Activated CD4-positive, alpha-beta T cell treated with anti-CD3 and anti-CD28 coated beads, Interleukin-10, Interleukin-2, amounts not matched to agents 100 ng/mL and 50 ng/mL, durations not matched to agents 16 hours and 8 hours (primary cell): ENCODE measurements at regions not wholly inside any gene's neighbourhood (a gene's known extent, or its start where the extent isn't known, plus 50 kb on each side); places are given as distances from the start of the nearest gene placed in this dataset.

Experiments used
- DNase-seq: peaks from one replicate; pipeline ENCODE4 v3.0.0-alpha.2; 2020

- DNase-seq: no peak
These were observed 1392.0 kb upstream of the PRMT6 start for GRCh38 chr1:105664495-105664894.

- DNase-seq: no peak
These were observed 1378.1 kb upstream of the PRMT6 start for GRCh38 chr1:105678334-105678733.

GRCh38 chr1:105684714-105685113 lies 1371.8 kb upstream of the PRMT6 start:
- DNase-seq: no peak

GRCh38 chr1:105686026-105686425 lies 1370.4 kb upstream of the PRMT6 start:
- no peak for DNase-seq

GRCh38 chr1:105686874-105687690 lies 1369.4 kb upstream of the PRMT6 start:
- no peak for DNase-seq

- no peak for DNase-seq
These were observed 1355.8 kb upstream of the PRMT6 start for GRCh38 chr1:105700723-105701122.

GRCh38 chr1:105724286-105724685 lies 1332.2 kb upstream of the PRMT6 start:
- DNase-seq: no peak

GRCh38 chr1:105730701-105731100 lies 1325.8 kb upstream of the PRMT6 start:
- DNase-seq: no peak

GRCh38 chr1:105736349-105736748 lies 1320.1 kb upstream of the PRMT6 start:
- DNase-seq: no peak

- no peak for DNase-seq
These were observed 1276.7 kb upstream of the PRMT6 start for GRCh38 chr1:105779727-105780126.

GRCh38 chr1:105785021-105785420 lies 1271.5 kb upstream of the PRMT6 start:
- no peak for DNase-seq

GRCh38 chr1:105793536-105794146 lies 1262.8 kb upstream of the PRMT6 start:
- DNase-seq: peak; percentile 30

- DNase-seq: no peak
These were observed 1260.7 kb upstream of the PRMT6 start for GRCh38 chr1:105795741-105796140.

- DNase-seq: no peak
These were observed 1225.8 kb upstream of the PRMT6 start for GRCh38 chr1:105830571-105831146.

GRCh38 chr1:105838071-105838470 lies 1218.4 kb upstream of the PRMT6 start:
- no peak for DNase-seq

- no peak for DNase-seq
These were observed 1190.9 kb upstream of the PRMT6 start for GRCh38 chr1:105865546-105865945.

- no peak for DNase-seq
These were observed 1183.7 kb upstream of the PRMT6 start for GRCh38 chr1:105872817-105873216.

GRCh38 chr1:105874621-105875020 lies 1181.9 kb upstream of the PRMT6 start:
- no peak for DNase-seq

- DNase-seq: no peak
These were observed 1170.2 kb upstream of the PRMT6 start for GRCh38 chr1:105886309-105886708.

- no peak for DNase-seq
These were observed 1165.2 kb upstream of the PRMT6 start for GRCh38 chr1:105891308-105891707.

GRCh38 chr1:105894006-105894405 lies 1162.5 kb upstream of the PRMT6 start:
- DNase-seq: no peak

- DNase-seq: no peak
These were observed 1146.7 kb upstream of the PRMT6 start for GRCh38 chr1:105909811-105910210.

- no peak for DNase-seq
These were observed 1142.1 kb upstream of the PRMT6 start for GRCh38 chr1:105914403-105914802.

GRCh38 chr1:105934806-105935205 lies 1121.7 kb upstream of the PRMT6 start:
- no peak for DNase-seq
